Stomach (tissue), 8 donors: ENCODE measurements at regions not wholly inside any gene's neighbourhood (a gene's known extent, or its start where the extent isn't known, plus 50 kb on each side); places are given as distances from the start of the nearest gene placed in this dataset.

Source experiments
- DNase-seq, 2 donors: peaks; one replicate each; pipeline versions ENCODE4 v3.0.0 to v3.0.0-alpha.2; 2013 to 2019
- H3K27ac ChIP-seq, 5 donors: fragments of 200-600 bp in 4 of 5; sonication (generic) in 4 of 5; one replicate each; pipeline ENCODE4 v1.5.1; 2013 to 2019; ENCODE audit warnings: mild to moderate bottlenecking in 1 of 5, moderate library complexity in 1 of 5
- H3K27me3 ChIP-seq, 3 donors: fragments of 200-600 bp; sonication (generic); one replicate each; pipeline ENCODE4 v1.5.1; 2017 to 2019; ENCODE audit warnings: mixed run types in 1 of 3
- H3K36me3 ChIP-seq, 4 donors: fragments of 200-600 bp; sonication (generic); 1 replicate in 3 of 4; 2 replicates in 1 of 4; pipeline ENCODE4 v1.5.1; 2016 to 2019
- H3K4me1 ChIP-seq, 4 donors: fragments of 200-600 bp; sonication (generic); one replicate each; pipeline ENCODE4 v1.5.1; 2016 to 2019
- H3K4me3 ChIP-seq, 4 donors: fragments of 200-600 bp; sonication (generic) in 3 of 4; one replicate each; pipeline ENCODE4 v1.5.1; 2016 to 2019; ENCODE audit warnings: mild to moderate bottlenecking in 1 of 4
- H3K9me3 ChIP-seq, 4 donors: fragments of 200-600 bp; sonication (generic); one replicate each; pipeline ENCODE4 v1.5.1; 2016 to 2019
- CTCF ChIP-seq, 7 experiments: fragments of 450-650 bp in 4 of 7; fragments of 200-600 bp in 3 of 7; sonication (generic) in 3 of 7; IDR thresholded peaks; one replicate each; pipeline ENCODE4 v1.5.1; 2016 to 2019; ENCODE audit warnings: antibody characterized with exemption in 7 of 7, control low read depth in 2 of 7, mild to moderate bottlenecking in 1 of 7
- EP300 ChIP-seq: sonication (generic); formaldehyde crosslinking; IDR thresholded peaks from one replicate; pipeline ENCODE4 v1.6.1; 2017; ENCODE audit warnings: antibody characterized with exemption
- POLR2A ChIP-seq, 4 donors: fragments of 450-650 bp; IDR thresholded peaks; one replicate each; pipeline ENCODE4 v1.6.1; 2016; ENCODE audit warnings: antibody characterized with exemption in 4 of 4, control low read depth in 2 of 4, mild to moderate bottlenecking in 1 of 4, moderate library complexity in 1 of 4
- POLR2AphosphoS5 ChIP-seq, 3 donors: sonication (generic); formaldehyde crosslinking; IDR thresholded peaks; one replicate each; pipeline ENCODE4 v1.6.1; 2016; ENCODE audit warnings: antibody characterized with exemption in 3 of 3
- WGBS, 5 donors: extraction: QIAGEN DNeasy Blood & Tissue Kit in 3 of 5; methylation state at CpG; one replicate each; pipeline versions ENCODE4 v1.1.5 to v1.1.7; 2013 to 2018; 5-methylcytosine and 5-hydroxymethylcytosine counted together
- intact Hi-C: fragments of 100-400 bp; cut with DNase I; formaldehyde crosslinking; loops from one replicate; pipeline ENCODE4 v1.15.1; 2023; ENCODE audit warnings: low total_unique reads
- donor health status: healthy with polysubstance abuse.
- donor health status: Bipolar disorder and iron deficiency.
- donor health status: healthy.

GRCh38 chr2:128984855-128985254, 666.2 kb upstream of the HS6ST1 start:
- Histone ChIP-seq H3K4me1 (peaks cover 0 to 15% (median 6%) of the 10 kb centered on the region in 4 donors), H3K27ac (no peak overlapping the region), H3K4me3 (no peak overlapping the region), H3K27me3 (no peaks in the 10 kb centered on the region), H3K9me3 (no peaks in the 10 kb centered on the region), H3K36me3 (no peaks in the 10 kb centered on the region)
- 85 to 94% (median 90%) methylated on average over 8 of the region's 8 CpGs for WGBS, 5 donors
- no peak for DNase-seq
- TF ChIP-seq EP300 (no peak), CTCF (IDR thresholded peaks at IDR 0.05) (no peak), POLR2A (IDR thresholded peaks at IDR 0.05) (no peak)
- intact Hi-C loops, result no loop called here

GRCh38 chr2:128986026-128986715, 667.5 kb upstream of the HS6ST1 start:
- 22 to 30% (median 26%) methylated on average over 7 of the region's 7 CpGs for WGBS, 5 donors
- Histone ChIP-seq H3K4me3 (no peak overlapping the region), H3K27ac (no peak overlapping the region), H3K36me3 (no peaks in the 10 kb centered on the region), H3K4me1 (peaks cover 0 to 15% (median 6%) of the 10 kb centered on the region in 4 donors), H3K27me3 (no peaks in the 10 kb centered on the region), H3K9me3 (no peaks in the 10 kb centered on the region)
- TF ChIP-seq POLR2AphosphoS5 (IDR thresholded peaks at IDR 0.05), result no peak
- TF ChIP-seq POLR2A (IDR thresholded peaks at IDR 0.05), result no peak
- no peak for TF ChIP-seq CTCF (IDR thresholded peaks at IDR 0.05)
- TF ChIP-seq EP300, result no peak
- peak in 1 of 2 donors; percentile 23 for DNase-seq
- intact Hi-C loops, result no loop called here

- no peaks in the 10 kb centered on the region for H3K9me3 ChIP-seq
- DNase-seq, result peak in 1 of 2 donors; percentile 19
- TF ChIP-seq CTCF (IDR thresholded peaks at IDR 0.05) (no peak), POLR2AphosphoS5 (IDR thresholded peaks at IDR 0.05) (no peak), POLR2A (IDR thresholded peaks at IDR 0.05) (no peak), EP300 (no peak)
Observed at GRCh38 chr2:128986867-128987268, 668.2 kb upstream of the HS6ST1 start.

GRCh38 chr2:128988326-128988725, 669.7 kb upstream of the HS6ST1 start:
- no peaks in the 10 kb centered on the region for H3K9me3 ChIP-seq
- H3K27me3 ChIP-seq, result no peaks in the 10 kb centered on the region
- 32 to 66% (median 60%) methylated on average over 3 of the region's 3 CpGs for WGBS, 5 donors
- H3K27ac ChIP-seq, result no peak overlapping the region
- no peak for DNase-seq
- no peaks in the 10 kb centered on the region for H3K36me3 ChIP-seq
- H3K4me3 ChIP-seq, result no peak overlapping the region
- intact Hi-C loops, result no loop called here
- TF ChIP-seq CTCF (IDR thresholded peaks at IDR 0.05) (no peak), POLR2AphosphoS5 (IDR thresholded peaks at IDR 0.05) (no peak), POLR2A (IDR thresholded peaks at IDR 0.05) (no peak), EP300 (no peak)
- peaks cover 0 to 15% (median 6%) of the 10 kb centered on the region in 4 donors for H3K4me1 ChIP-seq

More at GRCh38 chr2:128986867-128987268, 668.2 kb upstream of the HS6ST1 start:
- H3K27me3 ChIP-seq, result no peaks in the 10 kb centered on the region
- intact Hi-C loops, result no loop called here
- WGBS, 5 donors, result 73 to 85% (median 83%) methylated on average over 9 of the region's 9 CpGs
- no peak overlapping the region for H3K4me3 ChIP-seq
- no peak overlapping the region for H3K27ac ChIP-seq
- H3K4me1 ChIP-seq, result peaks cover 0 to 15% (median 6%) of the 10 kb centered on the region in 4 donors
- no peaks in the 10 kb centered on the region for H3K36me3 ChIP-seq
